ENCODE measurements at regions not wholly inside any gene's neighbourhood (a gene's known extent, or its start where the extent isn't known, plus 50 kb on each side); places are given as distances from the start of the nearest gene placed in this dataset.

DNA sequence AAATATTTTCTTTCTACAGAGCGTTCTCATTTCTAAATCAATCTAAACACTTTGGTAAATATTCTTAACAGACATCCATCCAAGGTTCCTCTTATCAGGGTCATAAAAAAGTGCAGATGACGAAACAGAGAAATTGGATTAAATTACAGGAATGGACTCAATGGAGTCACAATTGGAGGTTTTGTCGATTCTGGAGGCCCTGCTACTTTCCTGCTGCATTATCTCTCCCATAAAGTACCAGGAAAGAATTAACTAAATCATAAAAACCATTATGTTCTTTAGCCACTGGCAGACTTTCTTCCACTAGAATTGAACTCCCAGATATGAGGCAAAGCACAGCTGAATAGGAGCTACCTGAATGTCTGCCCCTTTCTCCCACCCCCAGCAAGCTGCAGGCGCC is 610.6 kb downstream of the HDGFL1 start:
- no peak overlapping the region for H3K4me3 ChIP-seq
- H3K36me3 ChIP-seq = no peaks in the 10 kb centered on the region
- no peaks in the 10 kb centered on the region for H3K9me3 ChIP-seq
- H3K27ac ChIP-seq = no peak overlapping the region
- H3K4me1 ChIP-seq = no peaks in the 10 kb centered on the region
- 86 to 90% methylated on average over 4 of the region's 4 CpGs for WGBS, 2 donors
- no peaks in the 10 kb centered on the region for H3K27me3 ChIP-seq
- no peak for DNase-seq (ENCODE audit: low spot score in 2 of 2)
- TF ChIP-seq, protein P1, sequence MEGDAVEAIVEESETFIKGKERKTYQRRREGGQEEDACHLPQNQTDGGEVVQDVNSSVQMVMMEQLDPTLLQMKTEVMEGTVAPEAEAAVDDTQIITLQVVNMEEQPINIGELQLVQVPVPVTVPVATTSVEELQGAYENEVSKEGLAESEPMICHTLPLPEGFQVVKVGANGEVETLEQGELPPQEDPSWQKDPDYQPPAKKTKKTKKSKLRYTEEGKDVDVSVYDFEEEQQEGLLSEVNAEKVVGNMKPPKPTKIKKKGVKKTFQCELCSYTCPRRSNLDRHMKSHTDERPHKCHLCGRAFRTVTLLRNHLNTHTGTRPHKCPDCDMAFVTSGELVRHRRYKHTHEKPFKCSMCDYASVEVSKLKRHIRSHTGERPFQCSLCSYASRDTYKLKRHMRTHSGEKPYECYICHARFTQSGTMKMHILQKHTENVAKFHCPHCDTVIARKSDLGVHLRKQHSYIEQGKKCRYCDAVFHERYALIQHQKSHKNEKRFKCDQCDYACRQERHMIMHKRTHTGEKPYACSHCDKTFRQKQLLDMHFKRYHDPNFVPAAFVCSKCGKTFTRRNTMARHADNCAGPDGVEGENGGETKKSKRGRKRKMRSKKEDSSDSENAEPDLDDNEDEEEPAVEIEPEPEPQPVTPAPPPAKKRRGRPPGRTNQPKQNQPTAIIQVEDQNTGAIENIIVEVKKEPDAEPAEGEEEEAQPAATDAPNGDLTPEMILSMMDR (IDR thresholded peaks at IDR 0.05) = no peak
- TF ChIP-seq POLR2A (IDR thresholded peaks at IDR 0.05) (no peak), EP300 (IDR thresholded peaks at IDR 0.05) (no peak)

DNA sequence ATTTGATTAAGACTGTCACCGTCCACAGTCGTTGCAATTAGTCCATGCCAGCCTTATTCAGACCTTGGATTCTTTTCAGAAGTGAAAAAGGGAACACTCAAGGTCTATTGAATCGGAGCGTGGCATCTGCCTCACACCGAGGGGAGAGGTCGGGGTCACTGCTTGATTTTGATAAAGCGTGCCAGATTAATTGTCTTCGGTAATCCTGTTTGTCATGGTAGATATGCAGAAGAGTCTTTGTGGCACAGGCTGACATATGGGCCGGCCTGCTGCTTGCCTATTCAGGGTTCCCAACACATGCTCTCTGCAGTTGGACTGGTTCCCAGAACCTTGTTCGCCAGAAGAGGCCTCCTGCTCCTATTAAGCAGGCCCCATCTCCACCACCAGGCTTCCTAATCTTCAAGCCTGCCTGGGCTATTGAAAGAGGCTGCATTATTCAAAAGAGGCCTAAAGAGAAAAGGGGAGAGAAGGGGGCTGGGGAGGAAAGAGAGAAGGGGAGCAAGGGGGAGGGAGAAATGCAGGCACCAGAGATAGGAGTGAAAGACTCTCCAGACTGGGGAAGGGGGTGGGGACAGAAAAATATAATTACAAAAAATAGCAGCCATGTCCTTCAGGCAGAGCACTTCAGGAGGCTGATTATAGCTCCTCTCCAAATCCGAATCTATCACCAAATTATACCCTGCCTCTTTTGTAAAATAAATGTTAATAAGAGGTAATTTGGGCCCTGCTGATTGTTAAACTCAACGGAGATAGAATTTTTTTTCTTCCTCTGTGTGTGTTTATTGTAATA is 611.3 kb downstream of the HDGFL1 start:
- no peak for DNase-seq (ENCODE audit: low spot score in 2 of 2)
- Histone ChIP-seq H3K4me3 (no peak overlapping the region), H3K36me3 (no peaks in the 10 kb centered on the region), H3K4me1 (no peaks in the 10 kb centered on the region), H3K27me3 (no peaks in the 10 kb centered on the region), H3K9me3 (no peaks in the 10 kb centered on the region), H3K27ac (no peak overlapping the region)
- 50 to 60% methylated on average over 12 of the region's 12 CpGs for WGBS, 2 donors
- TF ChIP-seq POLR2A (IDR thresholded peaks at IDR 0.05) (no peak), EP300 (IDR thresholded peaks at IDR 0.05) (no peak)

- Histone ChIP-seq H3K4me1 (no peaks in the 10 kb centered on the region), H3K9me3 (no peaks in the 10 kb centered on the region), H3K27ac (no peak overlapping the region), H3K36me3 (no peaks in the 10 kb centered on the region), H3K27me3 (no peaks in the 10 kb centered on the region), H3K4me3 (no peak overlapping the region)
- WGBS, 2 donors = 76 to 83% methylated on average over 7 of the region's 7 CpGs
- TF ChIP-seq, protein P1 (IDR thresholded peaks at IDR 0.05) = no peak
- no peak for TF ChIP-seq POLR2A (IDR thresholded peaks at IDR 0.05)
- no peak for TF ChIP-seq EP300 (IDR thresholded peaks at IDR 0.05)
- DNase-seq (ENCODE audit: low spot score in 2 of 2) = no peak
Measured at GRCh38 chr6:23181356-23182110, 612.2 kb downstream of the HDGFL1 start.

DNA sequence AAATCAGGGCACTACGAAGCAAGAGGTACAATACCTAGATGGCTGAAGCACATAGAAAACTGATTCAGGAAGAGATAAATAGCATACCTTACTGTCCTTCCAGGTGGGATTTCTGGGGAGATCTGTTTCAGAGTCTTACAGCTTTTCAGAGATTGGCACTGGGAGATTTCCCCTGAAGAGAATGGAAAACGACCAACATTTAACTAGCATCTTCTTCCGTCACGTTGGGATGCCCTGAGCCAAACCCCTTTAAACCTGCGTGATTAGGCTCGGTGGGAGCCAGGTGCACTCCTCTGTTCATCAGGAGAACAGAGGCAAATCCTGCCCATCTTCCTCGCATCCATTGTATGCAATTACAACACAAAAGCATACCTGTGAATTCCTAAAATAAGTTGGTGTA is 614.5 kb downstream of the HDGFL1 start:
- H3K27me3 ChIP-seq = no peaks in the 10 kb centered on the region
- no peak for DNase-seq (ENCODE audit: low spot score in 2 of 2)
- H3K36me3 ChIP-seq = no peaks in the 10 kb centered on the region
- no peak overlapping the region for H3K27ac ChIP-seq
- H3K9me3 ChIP-seq = no peaks in the 10 kb centered on the region
- H3K4me3 ChIP-seq = no peak overlapping the region
- TF ChIP-seq EP300 (IDR thresholded peaks at IDR 0.05) (no peak), POLR2A (IDR thresholded peaks at IDR 0.05) (no peak)
- TF ChIP-seq, protein P1 (IDR thresholded peaks at IDR 0.05) = no peak
- 88 to 95% methylated on average over 7 of the region's 7 CpGs for WGBS, 2 donors
- no peaks in the 10 kb centered on the region for H3K4me1 ChIP-seq

DNA sequence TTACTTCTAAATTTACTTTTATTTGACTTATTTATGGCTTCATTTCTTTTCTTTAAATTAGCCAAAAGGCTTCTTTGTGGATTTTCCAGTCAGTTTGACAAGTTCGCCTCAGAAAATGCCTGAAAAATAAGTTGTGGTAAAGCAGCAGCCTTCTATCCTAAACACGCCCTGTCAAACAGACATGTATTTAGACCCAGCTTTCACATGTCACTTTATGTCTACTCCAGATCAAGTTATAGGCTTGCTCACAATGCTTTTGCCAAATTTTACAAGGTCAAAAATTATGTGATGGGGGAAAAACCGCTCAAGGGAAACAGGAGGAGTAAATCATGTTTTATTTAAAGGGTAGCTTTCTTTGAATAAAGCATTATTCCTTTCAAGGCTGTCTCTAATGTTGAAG is 615.0 kb downstream of the HDGFL1 start:
- no peaks in the 10 kb centered on the region for H3K27me3 ChIP-seq
- DNase-seq (ENCODE audit: low spot score in 2 of 2) = no peak
- H3K9me3 ChIP-seq = no peaks in the 10 kb centered on the region
- no peaks in the 10 kb centered on the region for H3K36me3 ChIP-seq
- WGBS, 2 donors = 92 to 94% methylated on average over 3 of the region's 3 CpGs
- H3K4me1 ChIP-seq = no peaks in the 10 kb centered on the region
- no peak overlapping the region for H3K27ac ChIP-seq
- TF ChIP-seq, protein P1 (IDR thresholded peaks at IDR 0.05) = no peak
- TF ChIP-seq POLR2A (IDR thresholded peaks at IDR 0.05) = no peak
- no peak for TF ChIP-seq EP300 (IDR thresholded peaks at IDR 0.05)
- no peak overlapping the region for H3K4me3 ChIP-seq

All from tibial nerve (tissue), 4 donors.